ENCODE measurements at regions not wholly inside any gene's neighbourhood (a gene's known extent, or its start where the extent isn't known, plus 50 kb on each side); places are given as distances from the start of the nearest gene placed in this dataset.

- no peak for DNase-seq (ENCODE audit: low spot score)
Observed at GRCh38 chr2:16278421-16279200, 338.3 kb downstream of the MYCN start.

GRCh38 chr2:16277117-16277516, 336.8 kb downstream of the MYCN start:
- no peak for DNase-seq (ENCODE audit: low spot score)

- DNase-seq (ENCODE audit: low spot score): no peak
Observed at GRCh38 chr2:16275661-16276060, 335.3 kb downstream of the MYCN start.

GRCh38 chr2:16275131-16275530, 334.8 kb downstream of the MYCN start:
- no peak for DNase-seq (ENCODE audit: low spot score)

DNA sequence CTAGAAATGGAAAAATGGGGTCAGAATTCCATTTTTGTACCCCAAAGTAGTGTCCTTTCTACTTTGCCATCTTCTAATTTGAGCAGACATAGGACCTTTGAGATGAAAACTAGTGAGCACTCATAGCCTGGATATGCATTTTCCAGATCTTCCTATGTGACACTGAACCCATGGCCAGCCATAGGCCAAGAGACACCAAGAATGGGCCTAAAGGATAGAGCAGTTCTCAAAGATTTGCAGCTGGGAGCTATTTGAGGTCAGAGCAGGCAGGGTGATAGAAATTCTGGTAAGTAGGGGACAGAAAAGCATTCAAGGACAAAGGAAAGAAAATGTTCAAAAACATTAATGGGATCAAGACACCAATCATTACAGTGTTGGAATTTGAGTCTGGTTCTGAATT, 332.8 kb downstream of the MYCN start:
- no peak for DNase-seq (ENCODE audit: low spot score)

DNA sequence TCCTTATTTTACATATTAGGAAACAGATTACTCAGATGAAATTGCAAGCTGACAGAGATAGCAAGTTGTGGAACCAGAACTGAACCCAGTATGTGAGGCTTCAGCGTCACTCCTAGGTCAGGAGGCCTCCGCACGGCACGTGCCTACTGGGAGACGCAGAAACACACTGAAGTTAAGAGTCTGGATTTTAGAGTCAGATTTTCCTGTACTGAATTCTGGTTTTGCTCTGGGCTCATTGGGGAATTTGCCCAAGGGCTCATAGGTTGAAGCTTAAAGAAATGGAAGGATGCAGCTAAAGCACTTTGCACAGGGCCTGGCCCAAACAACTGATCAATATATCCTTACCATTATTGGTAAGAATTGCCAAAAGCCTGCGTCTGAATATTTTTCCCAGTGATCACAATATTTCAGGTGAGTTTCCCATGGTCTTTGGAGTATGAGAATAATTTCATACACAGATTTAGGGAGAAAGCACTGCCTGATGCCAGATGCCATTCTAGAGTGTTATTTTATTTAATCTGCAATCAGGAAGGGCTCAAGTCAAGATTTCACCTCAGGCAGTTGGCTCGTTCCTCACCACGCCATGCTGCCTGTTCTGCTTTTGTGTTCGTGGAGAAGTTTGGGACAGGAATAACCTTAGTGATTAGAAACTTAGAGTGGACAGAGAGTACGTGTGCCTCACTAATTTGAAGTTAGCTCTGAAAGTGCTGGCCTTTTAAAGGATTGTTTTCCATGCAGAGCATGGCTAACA, 331.9 kb downstream of the MYCN start:
- no peak for DNase-seq (ENCODE audit: low spot score)

DNA sequence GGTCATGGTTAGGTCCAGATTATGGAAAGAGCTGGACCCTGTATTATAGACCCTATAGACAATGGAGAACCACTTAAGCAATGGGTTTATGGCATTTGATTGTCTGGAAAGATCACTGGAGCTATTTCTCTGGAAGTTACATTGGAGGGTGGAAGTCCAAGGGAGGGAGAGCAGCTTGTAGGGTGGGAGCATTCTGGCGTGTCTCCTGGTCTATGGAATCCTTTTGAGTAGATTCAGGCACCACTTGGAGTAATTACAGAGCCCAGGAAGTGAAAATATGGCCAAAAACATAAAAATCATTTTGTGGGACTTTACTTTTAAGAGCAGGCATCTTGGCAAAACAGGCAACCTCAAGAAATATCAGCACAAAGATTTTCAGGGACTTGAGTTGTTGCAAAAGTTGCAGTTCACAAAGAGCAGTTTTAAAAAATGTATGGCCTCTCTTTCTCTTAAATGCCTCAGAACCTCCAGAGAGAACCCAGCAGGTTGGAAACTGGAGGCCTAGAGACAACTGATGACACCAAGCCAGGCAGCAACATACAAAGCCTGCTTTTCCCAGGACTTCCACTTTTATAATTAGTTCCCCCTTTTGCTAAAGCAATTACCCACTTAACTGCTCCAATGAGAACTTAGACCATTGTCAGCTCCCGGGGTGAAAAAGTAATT, 331.0 kb downstream of the MYCN start:
- DNase-seq (ENCODE audit: low spot score): no peak

DNA sequence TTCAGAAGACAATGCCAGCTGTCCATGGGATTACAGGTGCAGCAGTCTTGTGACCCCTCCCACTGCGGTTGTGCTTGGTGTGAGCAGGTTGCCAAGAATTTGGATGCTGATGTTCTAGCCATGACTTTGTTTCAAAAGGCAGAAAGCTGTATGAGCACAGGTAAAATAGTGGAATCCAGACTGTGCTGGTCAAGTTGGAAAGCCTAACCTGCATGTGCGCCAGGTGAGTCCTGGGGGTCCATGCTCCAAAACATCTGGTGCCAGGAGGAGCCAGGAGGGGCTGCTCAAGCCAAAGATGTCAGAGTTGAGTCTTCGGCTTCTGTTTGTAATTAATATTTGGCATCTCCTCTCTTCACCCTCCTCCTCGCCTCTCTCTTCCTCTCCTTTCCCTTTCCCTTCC, 330.1 kb downstream of the MYCN start:
- no peak for DNase-seq (ENCODE audit: low spot score)

DNA sequence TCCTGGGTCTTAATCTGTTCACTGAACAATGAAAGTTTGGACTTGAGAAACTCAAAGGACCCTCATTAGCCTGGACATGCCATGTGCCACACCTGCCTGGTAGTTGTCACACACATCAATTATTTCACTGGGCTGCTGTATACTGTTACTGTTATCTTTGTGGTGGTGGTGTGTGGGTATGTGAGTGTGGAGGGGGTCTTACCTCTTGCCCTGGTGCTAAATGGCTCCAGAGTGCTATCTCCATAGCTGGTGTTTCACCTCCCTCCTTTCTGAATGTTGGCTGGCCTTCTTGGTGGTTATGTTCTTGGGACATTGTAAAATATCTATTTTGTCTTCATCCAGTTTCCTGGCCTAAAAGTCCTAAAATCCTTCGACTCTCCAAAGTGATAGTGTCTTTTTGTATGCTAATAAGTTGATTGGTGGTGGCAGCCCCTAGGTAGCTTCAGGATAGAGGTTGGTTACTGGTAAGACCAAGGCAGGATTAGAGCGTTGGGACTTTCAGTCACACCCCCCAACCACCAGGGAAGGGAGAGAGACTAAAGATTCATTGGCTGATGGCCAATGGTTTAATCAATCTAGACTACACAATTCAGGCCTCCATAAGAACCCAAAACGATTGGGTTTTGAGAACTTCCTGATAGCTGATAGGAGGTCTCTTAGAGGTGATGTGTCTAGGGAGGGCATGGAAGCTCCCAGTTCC, 328.1 kb downstream of the MYCN start:
- DNase-seq (ENCODE audit: low spot score): no peak

GRCh38 chr2:16266571-16266970, 326.2 kb downstream of the MYCN start:
- DNase-seq (ENCODE audit: low spot score): no peak

- no peak for DNase-seq (ENCODE audit: low spot score)
Observed at GRCh38 chr2:16264931-16265540, 324.7 kb downstream of the MYCN start.

- no peak for DNase-seq (ENCODE audit: low spot score)
Observed at GRCh38 chr2:16264491-16264890, 324.1 kb downstream of the MYCN start.

DNA sequence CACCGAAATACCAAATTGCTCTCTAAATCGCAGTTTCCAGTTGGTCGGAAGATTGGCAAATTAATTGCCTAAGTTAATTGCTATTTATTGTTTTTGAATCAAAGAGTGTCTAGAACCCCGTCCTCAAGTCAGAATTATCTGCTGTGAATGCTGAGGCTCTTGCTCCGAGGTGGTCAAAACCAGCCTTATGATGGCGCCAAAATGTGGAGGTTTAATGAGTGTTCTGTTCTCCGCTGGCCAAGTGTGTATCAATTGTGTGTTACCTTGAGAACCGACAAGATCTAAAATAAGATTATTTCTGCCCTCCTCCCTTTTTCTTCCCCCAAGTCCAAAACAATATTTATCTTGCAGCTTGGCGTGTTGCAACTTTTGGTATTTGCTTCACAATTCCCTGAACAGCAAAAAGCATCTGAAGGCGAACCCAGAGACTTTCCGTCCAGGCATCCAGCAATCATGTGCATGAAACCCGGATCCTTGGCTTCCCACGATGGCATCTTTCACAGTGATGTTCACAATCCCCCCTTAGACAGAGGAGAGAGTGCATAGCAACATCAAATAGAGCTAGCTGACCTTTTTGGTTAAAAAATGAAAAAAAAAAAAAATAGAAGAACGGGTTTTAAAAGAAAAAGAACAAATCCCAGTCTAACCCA, 323.0 kb downstream of the MYCN start:
- no peak for DNase-seq (ENCODE audit: low spot score)

DNA sequence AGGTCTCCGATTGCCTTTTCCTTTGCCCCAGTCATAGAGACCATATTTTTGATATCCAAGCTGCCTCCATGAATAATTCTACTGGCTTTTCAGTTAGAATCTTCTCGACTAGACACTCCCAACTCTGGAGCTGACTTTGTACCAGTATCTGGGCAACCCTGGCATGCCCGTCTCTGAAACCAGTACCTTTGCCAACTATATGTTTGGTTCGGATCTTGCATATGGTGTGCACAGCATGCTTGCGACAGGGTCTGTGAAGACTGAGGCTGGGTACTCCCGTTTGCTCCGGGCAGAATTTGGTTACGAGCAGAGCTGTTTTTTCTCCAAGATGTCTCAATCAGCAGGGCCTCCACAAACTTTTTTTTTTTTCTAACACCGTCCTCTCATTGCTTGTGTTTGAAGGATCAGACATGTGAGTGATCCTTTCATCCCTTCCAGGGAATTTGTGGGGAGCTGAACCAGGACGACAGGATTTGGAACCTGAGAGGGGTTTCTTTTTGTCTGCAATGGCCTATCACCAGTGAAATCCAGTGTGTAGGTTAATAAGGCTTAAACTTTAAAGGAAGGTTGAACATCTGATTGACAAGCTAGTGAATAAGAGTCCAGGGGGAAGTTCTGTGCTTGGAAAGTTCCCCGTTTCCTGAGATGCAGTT, 322.3 kb downstream of the MYCN start:
- no peak for DNase-seq (ENCODE audit: low spot score)

DNA sequence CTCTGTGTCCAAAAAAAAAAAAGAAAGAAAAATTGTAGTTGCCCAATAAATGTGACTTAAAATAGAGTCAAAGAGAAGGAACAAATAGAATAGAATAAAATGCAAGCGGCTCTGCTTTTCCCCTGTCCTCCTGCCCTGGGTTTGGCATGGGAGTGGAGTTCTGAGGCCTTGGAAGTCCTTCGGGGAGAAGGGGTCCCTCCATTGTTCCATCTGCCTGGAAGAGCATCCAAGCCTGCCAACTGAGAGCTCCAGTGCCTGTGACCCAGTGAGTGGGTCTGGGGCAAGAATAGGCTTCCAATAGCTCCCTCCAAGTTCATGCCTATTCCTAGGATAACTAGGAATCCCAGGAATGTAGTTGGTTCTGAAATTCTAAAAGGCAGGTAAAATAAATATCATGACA, 321.4 kb downstream of the MYCN start:
- DNase-seq (ENCODE audit: low spot score): no peak

DNA sequence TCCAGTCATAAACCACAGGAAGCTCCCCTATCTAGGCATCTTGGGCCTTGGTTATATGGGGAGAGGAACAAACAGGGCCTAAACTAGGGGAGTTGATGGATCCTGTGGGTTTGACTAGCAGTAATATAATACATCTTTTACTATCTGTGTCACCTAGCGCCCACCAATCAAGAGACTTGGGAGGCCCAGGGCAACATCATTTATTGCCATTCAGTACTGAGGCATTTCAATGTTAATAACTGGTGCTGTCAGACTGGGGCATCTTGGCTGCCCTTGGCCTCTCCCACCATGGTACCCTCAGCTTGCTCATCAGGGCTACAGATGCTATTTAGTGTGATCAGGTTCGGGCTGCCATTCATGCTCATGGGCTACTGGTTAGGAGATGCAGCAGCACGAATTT, 320.7 kb downstream of the MYCN start:
- DNase-seq (ENCODE audit: low spot score): no peak

- DNase-seq (ENCODE audit: low spot score): no peak
Observed at GRCh38 chr2:16260041-16260830, 319.9 kb downstream of the MYCN start.

- no peak for DNase-seq (ENCODE audit: low spot score)
Observed at GRCh38 chr2:16259010-16259409, 318.7 kb downstream of the MYCN start.

DNA sequence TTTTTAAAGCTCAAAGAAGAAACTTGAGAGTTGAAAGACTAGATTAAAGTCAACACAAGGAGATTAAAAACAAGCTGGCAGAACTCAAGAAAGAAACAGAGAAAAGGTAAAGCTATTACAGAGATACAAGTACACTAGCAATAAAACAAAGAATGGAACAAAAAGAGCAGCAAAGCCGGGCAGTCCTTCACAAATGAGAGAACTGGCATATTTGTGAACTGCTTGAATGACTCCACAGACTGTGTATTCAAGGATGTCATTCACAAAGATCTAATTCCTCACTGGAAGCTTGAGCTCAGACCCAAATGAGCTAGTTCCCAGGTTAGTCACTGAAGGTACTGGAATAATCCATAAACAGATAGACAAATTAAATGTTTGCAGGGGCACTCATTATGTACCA, 318.0 kb downstream of the MYCN start:
- no peak for DNase-seq (ENCODE audit: low spot score)

All from ureter (tissue), 1 donor.